ENCODE measurements at regions not wholly inside any gene's neighbourhood (a gene's known extent, or its start where the extent isn't known, plus 50 kb on each side); places are given as distances from the start of the nearest gene placed in this dataset.

DNA sequence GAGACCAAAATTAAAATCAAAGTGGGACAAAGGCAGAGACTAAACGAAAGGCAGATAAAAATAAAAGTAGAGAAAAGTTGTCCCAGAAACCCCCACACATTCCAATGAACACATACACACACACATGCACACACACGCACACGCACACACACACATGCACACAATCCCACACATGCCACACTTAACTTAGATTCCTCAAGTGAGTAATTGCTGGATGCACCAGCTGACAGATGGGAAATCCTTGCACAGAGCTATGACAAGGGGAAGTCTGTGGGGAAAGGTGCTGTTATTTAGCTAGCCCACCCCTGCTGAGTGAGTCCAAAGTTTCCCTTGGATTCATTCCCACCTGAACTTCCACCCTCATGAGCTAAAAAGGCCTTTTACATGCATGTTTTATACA, 233.9 kb downstream of the RAB28 start:
- TF ChIP-seq FOXP2 (optimal IDR thresholded peaks at IDR 0.05; ENCODE audit: borderline replicate concordance, extremely low read depth, extremely low read length, insufficient read depth) (no peak), POLR2AphosphoS5 (IDR thresholded peaks at IDR 0.05; ENCODE audit: low read depth, low read length) (no peak), TAF1 (IDR thresholded peaks at IDR 0.05; ENCODE audit: borderline replicate concordance, insufficient read depth, low read length) (no peak), SIN3A (IDR thresholded peaks at IDR 0.05; ENCODE audit: borderline replicate concordance, insufficient read depth, low read length) (no peak)
- TF ChIP-seq, protein P1, sequence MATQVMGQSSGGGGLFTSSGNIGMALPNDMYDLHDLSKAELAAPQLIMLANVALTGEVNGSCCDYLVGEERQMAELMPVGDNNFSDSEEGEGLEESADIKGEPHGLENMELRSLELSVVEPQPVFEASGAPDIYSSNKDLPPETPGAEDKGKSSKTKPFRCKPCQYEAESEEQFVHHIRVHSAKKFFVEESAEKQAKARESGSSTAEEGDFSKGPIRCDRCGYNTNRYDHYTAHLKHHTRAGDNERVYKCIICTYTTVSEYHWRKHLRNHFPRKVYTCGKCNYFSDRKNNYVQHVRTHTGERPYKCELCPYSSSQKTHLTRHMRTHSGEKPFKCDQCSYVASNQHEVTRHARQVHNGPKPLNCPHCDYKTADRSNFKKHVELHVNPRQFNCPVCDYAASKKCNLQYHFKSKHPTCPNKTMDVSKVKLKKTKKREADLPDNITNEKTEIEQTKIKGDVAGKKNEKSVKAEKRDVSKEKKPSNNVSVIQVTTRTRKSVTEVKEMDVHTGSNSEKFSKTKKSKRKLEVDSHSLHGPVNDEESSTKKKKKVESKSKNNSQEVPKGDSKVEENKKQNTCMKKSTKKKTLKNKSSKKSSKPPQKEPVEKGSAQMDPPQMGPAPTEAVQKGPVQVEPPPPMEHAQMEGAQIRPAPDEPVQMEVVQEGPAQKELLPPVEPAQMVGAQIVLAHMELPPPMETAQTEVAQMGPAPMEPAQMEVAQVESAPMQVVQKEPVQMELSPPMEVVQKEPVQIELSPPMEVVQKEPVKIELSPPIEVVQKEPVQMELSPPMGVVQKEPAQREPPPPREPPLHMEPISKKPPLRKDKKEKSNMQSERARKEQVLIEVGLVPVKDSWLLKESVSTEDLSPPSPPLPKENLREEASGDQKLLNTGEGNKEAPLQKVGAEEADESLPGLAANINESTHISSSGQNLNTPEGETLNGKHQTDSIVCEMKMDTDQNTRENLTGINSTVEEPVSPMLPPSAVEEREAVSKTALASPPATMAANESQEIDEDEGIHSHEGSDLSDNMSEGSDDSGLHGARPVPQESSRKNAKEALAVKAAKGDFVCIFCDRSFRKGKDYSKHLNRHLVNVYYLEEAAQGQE (IDR thresholded peaks at IDR 0.05; ENCODE audit: insufficient read depth in 1 of 2, low read depth in 2 of 2, low read length in 2 of 2): no peak

DNA sequence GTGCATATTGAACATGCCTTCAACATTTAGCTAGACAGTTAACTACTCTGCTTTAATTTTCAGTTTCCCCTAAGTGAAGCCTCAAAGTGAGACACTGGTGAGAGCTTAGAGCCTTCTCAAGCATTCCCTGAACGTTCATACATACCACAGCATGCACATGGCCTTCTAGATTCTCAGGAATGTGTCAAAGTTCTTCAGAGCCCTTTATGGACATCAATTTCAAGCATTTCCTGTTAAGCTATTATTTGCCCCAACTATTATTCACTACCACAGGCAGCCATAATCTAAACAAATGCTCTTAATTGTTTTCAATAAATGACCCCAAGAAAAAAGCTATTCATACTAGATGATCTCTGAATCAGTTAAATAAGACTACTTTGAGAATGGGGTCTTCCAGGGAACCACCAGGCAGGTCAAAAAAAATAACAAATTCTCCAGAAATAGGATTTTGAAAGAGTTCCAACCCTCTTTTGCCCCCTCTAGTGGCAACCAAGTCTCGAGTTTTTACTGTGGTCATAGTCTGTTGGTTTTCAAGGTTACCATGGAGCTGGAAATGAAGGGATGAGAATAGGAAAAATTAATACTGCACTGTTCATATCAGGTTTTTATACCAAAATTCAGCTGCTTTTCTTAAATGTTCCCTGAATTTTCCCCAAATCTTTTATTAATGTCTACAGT, 235.4 kb downstream of the RAB28 start:
- TF ChIP-seq SIN3A (IDR thresholded peaks at IDR 0.05; ENCODE audit: borderline replicate concordance, insufficient read depth, low read length) (no peak), POLR2AphosphoS5 (IDR thresholded peaks at IDR 0.05; ENCODE audit: low read depth, low read length) (no peak), TAF1 (IDR thresholded peaks at IDR 0.05; ENCODE audit: borderline replicate concordance, insufficient read depth, low read length) (no peak), FOXP2 (optimal IDR thresholded peaks at IDR 0.05; ENCODE audit: borderline replicate concordance, extremely low read depth, extremely low read length, insufficient read depth) (no peak)
- TF ChIP-seq, protein P1 (IDR thresholded peaks at IDR 0.05; ENCODE audit: insufficient read depth in 1 of 2, low read depth in 2 of 2, low read length in 2 of 2): no peak

DNA sequence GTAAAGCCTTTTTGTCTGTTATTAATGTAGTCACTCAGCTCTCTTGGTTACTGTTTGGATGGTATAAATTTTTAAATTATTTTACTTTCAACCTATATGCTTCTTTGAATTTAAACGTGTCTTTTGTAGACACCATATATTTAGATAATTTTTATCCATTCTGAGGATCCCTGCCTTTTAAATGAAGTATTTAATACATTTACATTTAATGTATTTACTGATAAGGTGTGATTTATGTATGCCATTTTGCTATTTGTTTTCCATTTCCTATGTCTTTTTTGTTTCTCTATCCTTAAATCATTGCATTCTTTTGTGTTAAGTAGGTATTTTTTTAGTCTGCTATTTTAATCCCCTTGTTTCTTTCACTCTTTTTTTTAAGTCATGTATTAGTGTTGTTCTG, 238.0 kb downstream of the RAB28 start:
- TF ChIP-seq FOXP2 (optimal IDR thresholded peaks at IDR 0.05; ENCODE audit: borderline replicate concordance, extremely low read depth, extremely low read length, insufficient read depth) (no peak), SIN3A (IDR thresholded peaks at IDR 0.05; ENCODE audit: borderline replicate concordance, insufficient read depth, low read length) (no peak), TAF1 (IDR thresholded peaks at IDR 0.05; ENCODE audit: borderline replicate concordance, insufficient read depth, low read length) (no peak), POLR2AphosphoS5 (IDR thresholded peaks at IDR 0.05; ENCODE audit: low read depth, low read length) (no peak)
- TF ChIP-seq, protein P1 (IDR thresholded peaks at IDR 0.05; ENCODE audit: insufficient read depth in 1 of 2, low read depth in 2 of 2, low read length in 2 of 2): no peak

DNA sequence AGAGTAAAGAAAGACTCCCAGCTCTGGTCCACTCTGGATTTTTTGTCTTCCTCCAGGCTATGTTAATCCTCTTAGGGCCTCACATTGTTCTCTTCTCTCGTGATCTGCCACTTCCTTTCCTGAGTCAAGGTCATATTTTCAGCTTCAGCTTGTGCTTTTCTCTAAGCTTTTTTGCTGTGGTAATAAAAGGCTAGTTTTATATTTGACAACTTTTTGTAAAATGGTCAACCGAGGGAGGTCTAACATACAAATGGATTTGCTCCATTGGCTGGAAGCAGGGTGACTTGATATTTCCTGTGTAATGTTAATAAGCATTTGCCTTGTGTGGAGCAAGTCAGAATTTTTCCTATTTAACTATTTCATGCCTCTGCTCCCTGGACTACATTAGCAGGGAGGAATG, 239.7 kb downstream of the RAB28 start:
- TF ChIP-seq POLR2AphosphoS5 (IDR thresholded peaks at IDR 0.05; ENCODE audit: low read depth, low read length) (no peak), TAF1 (IDR thresholded peaks at IDR 0.05; ENCODE audit: borderline replicate concordance, insufficient read depth, low read length) (no peak), SIN3A (IDR thresholded peaks at IDR 0.05; ENCODE audit: borderline replicate concordance, insufficient read depth, low read length) (no peak), FOXP2 (optimal IDR thresholded peaks at IDR 0.05; ENCODE audit: borderline replicate concordance, extremely low read depth, extremely low read length, insufficient read depth) (no peak)
- TF ChIP-seq, protein P1 (IDR thresholded peaks at IDR 0.05; ENCODE audit: insufficient read depth in 1 of 2, low read depth in 2 of 2, low read length in 2 of 2): no peak
